A549 (cell line): ENCODE measurements at regions not wholly inside any gene's neighbourhood (a gene's known extent, or its start where the extent isn't known, plus 50 kb on each side); places are given as distances from the start of the nearest gene placed in this dataset.
"Not testable (repeated sequence)": the region's sequence is repeated elsewhere in the genome, so short reads cannot be mapped to it uniquely, and the experiment has no call there.

Experiments
- ATAC-seq, 2 experiments: fragments of 200-7000 bp in 1 of 2; fragments of >200 bp in 1 of 2; cut with Nextera tagmentation in 1 of 2; cut with Tn5 transposase in 1 of 2; 3 replicates each; pipeline versions ENCODE4 v1.8.0 to v1.9.1; 2018 to 2020; ENCODE audit warnings: mild to moderate bottlenecking in 1 of 2, moderate library complexity in 1 of 2
- CTCF ChIA-PET: fragments of 300-600 bp; sonication (Branson Sonifier 250); formaldehyde crosslinking; extraction: SDS; loops from one replicate; lab custom pipeline; 2021; ENCODE audit warnings: antibody characterized with exemption, inconsistent platforms; lab: Yijun Ruan, JAX
- POLR2A ChIA-PET: fragments of 350-600 bp; formaldehyde crosslinking; extraction: SDS; loops from one replicate; lab custom pipeline; 2021; ENCODE audit warnings: antibody characterized with exemption, inconsistent platforms; lab: Yijun Ruan, JAX
- DNase-seq, 2 experiments: peaks; one replicate each; pipeline versions ENCODE4 v3.0.0 to v3.0.0-alpha.2; 2011 to 2016; ENCODE audit warnings: low read depth in 1 of 2, low spot score in 1 of 2
- FAIRE-seq: peaks from 2 replicates; lab custom pipeline; 2011; peaks lifted over from hg19 to GRCh38; lab: Jason Lieb, UNC
- H3K27ac ChIP-seq, 2 experiments: fragments of >200 bp; sonication (Bioruptor Twin); formaldehyde crosslinking; 3 replicates each; pipeline ENCODE4 v1.5.1; 2016 to 2017
- H3K4me1 ChIP-seq: fragments of >200 bp; sonication (Bioruptor Twin); formaldehyde crosslinking; 3 replicates; pipeline ENCODE4 v1.6.1; 2016
- H3K4me2 ChIP-seq: fragments of >200 bp; sonication (Bioruptor Twin); formaldehyde crosslinking; 3 replicates; pipeline ENCODE4 v1.6.1; 2016
- H3K4me3 ChIP-seq: fragments of >200 bp; sonication (Bioruptor Twin); formaldehyde crosslinking; 3 replicates; pipeline ENCODE4 v1.5.1; 2016
- H3K9me3 ChIP-seq: fragments of >200 bp; sonication (Bioruptor Twin); formaldehyde crosslinking; 3 replicates; pipeline ENCODE4 v1.6.1; 2016
- ATOH8 ChIP-seq: fragments of 250-450 bp; sonication (Bioruptor Pico); IDR thresholded peaks from 2 replicates; pipeline ENCODE4 v1.5.0; 2020; ENCODE audit warnings: low read depth, mild to moderate bottlenecking, moderate library complexity
- BHLHE40 ChIP-seq: IDR thresholded peaks from 2 replicates; pipeline ENCODE4 v1.6.1; 2012; ENCODE audit warnings: low read depth, low read length, inconsistent platforms
- CBX2 ChIP-seq: fragments of 200-600 bp; sonication (generic); IDR thresholded peaks from 2 replicates; pipeline ENCODE4 v1.6.1; 2016; ENCODE audit warnings: low read depth, mild to moderate bottlenecking, borderline replicate concordance
- CBX8 ChIP-seq: fragments of 200-600 bp; sonication (generic); IDR thresholded peaks from 2 replicates; pipeline ENCODE4 v1.6.1; 2016
- CEBPB ChIP-seq, 2 experiments: fragments of >200 bp in 1 of 2; sonication (Bioruptor Twin) in 1 of 2; formaldehyde crosslinking in 1 of 2; IDR thresholded peaks; 2 replicates each; pipeline ENCODE4 v1.6.1; 2012 to 2016
- CHD2 ChIP-seq: fragments of 150-350 bp; IDR thresholded peaks from 2 replicates; pipeline ENCODE4 v1.6.1; 2014; ENCODE audit warnings: low read length; ENCODE audit not compliant: partially characterized antibody
- E2F6 ChIP-seq: IDR thresholded peaks from 2 replicates; pipeline ENCODE4 v1.6.1; 2012; ENCODE audit warnings: low read depth, borderline replicate concordance
- EHF ChIP-seq: fragments of 250-450 bp; sonication (Bioruptor Pico); IDR thresholded peaks from 2 replicates; pipeline ENCODE4 v1.5.0; 2020; ENCODE audit warnings: mild to moderate bottlenecking
- JUN ChIP-seq, 2 experiments: fragments of >200 bp; sonication (Bioruptor Twin); formaldehyde crosslinking; IDR thresholded peaks; 2 replicates in 1 of 2; 3 replicates in 1 of 2; pipeline ENCODE4 v1.6.1; 2016 to 2017
- JUNB ChIP-seq: fragments of >200 bp; sonication (Bioruptor Twin); formaldehyde crosslinking; IDR thresholded peaks from 2 replicates; pipeline ENCODE4 v1.6.1; 2016
- KDM1A ChIP-seq: fragments of 200-600 bp; sonication (generic); IDR thresholded peaks from 2 replicates; pipeline ENCODE4 v1.6.1; 2016; ENCODE audit warnings: low read depth, mild to moderate bottlenecking
- KDM5A ChIP-seq: fragments of 200-600 bp; sonication (generic); IDR thresholded peaks from 2 replicates; pipeline ENCODE4 v1.6.1; 2016; ENCODE audit warnings: antibody characterized with exemption, mild to moderate bottlenecking
- NR3C1 ChIP-seq: fragments of >200 bp; sonication (Bioruptor Twin); formaldehyde crosslinking; IDR thresholded peaks from 3 replicates; pipeline ENCODE4 v1.6.1; 2017
- PBX3 ChIP-seq: IDR thresholded peaks from 2 replicates; pipeline ENCODE4 v1.6.1; 2012
- POLR2AphosphoS2 ChIP-seq: conservative IDR thresholded peaks from 2 replicates; pipeline ENCODE4 v1.6.1; 2012; ENCODE audit warnings: low read length, improper control_type of control experiment, inconsistent platforms
- TFCP2L1 ChIP-seq: fragments of 250-450 bp; sonication (Bioruptor Pico); IDR thresholded peaks from 2 replicates; pipeline ENCODE4 v1.5.0; 2021; ENCODE audit warnings: mild to moderate bottlenecking
- ZSCAN20 ChIP-seq: fragments of 250-450 bp; sonication (Bioruptor Pico); IDR thresholded peaks from 2 replicates; pipeline ENCODE4 v1.8.0; 2022; ENCODE audit warnings: mild to moderate bottlenecking, moderate library complexity
- WGBS: methylation state at CpG from one replicate; pipeline ENCODE4 v1.1.6; 2017; ENCODE audit errors: missing lambda C conversion rate; 5-methylcytosine and 5-hydroxymethylcytosine counted together

GRCh38 chr1:197994907-197995407 lies 77.8 kb downstream of the LHX9 start (continued):
- TF ChIP-seq E2F6 (no peak), BHLHE40 (no peak), ZSCAN20 (CRISPR knock-in tag) (no peak), EHF (CRISPR knock-in tag) (no peak), POLR2AphosphoS2 (no peak), CBX8 (no peak), TFCP2L1 (CRISPR knock-in tag) (no peak), NR3C1 (no peak)

GRCh38 chr1:197995408-197996258 lies 78.5 kb downstream of the LHX9 start:
- Histone ChIP-seq H3K27ac (peak overlapping the region; percentile 78 to 87), H3K4me2 (peak overlapping the region; percentile 76), H3K9me3 (no peaks in the 10 kb centered on the region), H3K4me3 (no peak overlapping the region), H3K4me1 (peaks cover 18% of the 10 kb centered on the region)
- ChIA-PET CTCF (interaction anchor here (1.4 kb wide), 1 partner anchor 12 kb away, joined by 4 read pairs; no protein-coding TSS in a partner anchor), POLR2A (no interaction called here)
- FAIRE-seq (peak; percentile 68), DNase-seq (no peak), ATAC-seq (no peak; a peak in 1 of 6 replicates)
- WGBS: 70% methylated on average over 6 of the region's 6 CpGs
- TF ChIP-seq KDM1A (no peak), KDM5A (no peak), TFCP2L1 (CRISPR knock-in tag) (no peak), CHD2 (no peak), JUN (IDR thresholded peaks at IDR 0.05) (peak; percentile 3 to 52; a peak in 2 of 5 replicates), JUNB (peak; percentile 20; the same call in 1 of the 2 replicates), PBX3 (no peak), CEBPB (IDR thresholded peaks at IDR 0.05) (peak in 1 of 2 experiments; percentile 3; a peak in 2 of 4 replicates), NR3C1 (no peak)

GRCh38 chr1:197996259-197996512 lies 79.0 kb downstream of the LHX9 start:
- ATAC-seq, POLR2A ChIA-PET, H3K9me3 ChIP-seq, FAIRE-seq, H3K4me3 ChIP-seq, DNase-seq: not testable (repeated sequence)
- Histone ChIP-seq H3K27ac (peak overlapping the region; percentile 78 to 87), H3K4me1 (peaks cover 18% of the 10 kb centered on the region), H3K4me2 (peak overlapping the region; percentile 76; the same call in 1 of the 3 replicates)
- WGBS: 93% methylated on average over 3 of the region's 3 CpGs
- CTCF ChIA-PET: interaction anchor here (1.4 kb wide), 1 partner anchor 12 kb away, joined by 4 read pairs; no protein-coding TSS in a partner anchor

GRCh38 chr1:197998110-197998509 lies 80.9 kb downstream of the LHX9 start:
- CTCF ChIA-PET: interaction anchor here (2.0 kb wide), 1 partner anchor 13 kb away, joined by 6 read pairs; no protein-coding TSS in a partner anchor
- WGBS: 47% methylated on average over 5 of the region's 5 CpGs
- H3K4me3 ChIP-seq: no peak overlapping the region
- TF ChIP-seq CBX2: no peak
- TF ChIP-seq CHD2: no peak
- no peak for TF ChIP-seq JUNB
- TF ChIP-seq ATOH8 (CRISPR knock-in tag): no peak
- POLR2A ChIA-PET: no interaction called here
- FAIRE-seq: no peak
- H3K4me1 ChIP-seq: peaks cover 18% of the 10 kb centered on the region
- DNase-seq: no peak
- ATAC-seq: no peak
- no peak overlapping the region for H3K4me2 ChIP-seq
- H3K9me3 ChIP-seq: no peaks in the 10 kb centered on the region
- H3K27ac ChIP-seq: peak overlapping the region; percentile 8 to 27; a peak in 2 of 6 replicates
